A549 (cell line): ENCODE measurements at regions not wholly inside any gene's neighbourhood (a gene's known extent, or its start where the extent isn't known, plus 50 kb on each side); places are given as distances from the start of the nearest gene placed in this dataset.

Experiments used
- CBX2 ChIP-seq: fragments of 200-600 bp; sonication (generic); IDR thresholded peaks from 2 replicates; pipeline ENCODE4 v1.6.1; 2016; ENCODE audit warnings: low read depth, mild to moderate bottlenecking, borderline replicate concordance
- CEBPB ChIP-seq, 2 experiments: fragments of >200 bp in 1 of 2; sonication (Bioruptor Twin) in 1 of 2; formaldehyde crosslinking in 1 of 2; IDR thresholded peaks; 2 replicates each; pipeline ENCODE4 v1.6.1; 2012 to 2016
- CTCF ChIP-seq: fragments of >200 bp; sonication (Bioruptor Twin); formaldehyde crosslinking; IDR thresholded peaks from 3 replicates; pipeline ENCODE4 v1.5.1; 2016
- EHMT2 ChIP-seq: fragments of 200-600 bp; sonication (generic); IDR thresholded peaks from 2 replicates; pipeline ENCODE4 v1.6.1; 2016; ENCODE audit warnings: antibody characterized with exemption, low read depth, mild to moderate bottlenecking, moderate library complexity
- EP300 ChIP-seq, 2 experiments: fragments of >200 bp; sonication (Bioruptor Twin); formaldehyde crosslinking; IDR thresholded peaks; 2 replicates in 1 of 2; 3 replicates in 1 of 2; pipeline ENCODE4 v1.6.1; 2016 to 2017
- KDM5A ChIP-seq: fragments of 200-600 bp; sonication (generic); IDR thresholded peaks from 2 replicates; pipeline ENCODE4 v1.6.1; 2016; ENCODE audit warnings: antibody characterized with exemption, mild to moderate bottlenecking
- MAFK ChIP-seq: fragments of 450-650 bp; IDR thresholded peaks from 2 replicates; pipeline ENCODE4 v1.6.1; 2014; ENCODE audit not compliant: partially characterized antibody
- MAZ ChIP-seq: fragments of 150-350 bp; IDR thresholded peaks from 2 replicates; pipeline ENCODE4 v1.6.1; 2014; ENCODE audit warnings: antibody characterized with exemption, low read depth, low read length, borderline replicate concordance
- PBX3 ChIP-seq: IDR thresholded peaks from 2 replicates; pipeline ENCODE4 v1.6.1; 2012
- PHF8 ChIP-seq: fragments of 200-600 bp; sonication (generic); IDR thresholded peaks from 2 replicates; pipeline ENCODE4 v1.6.1; 2016; ENCODE audit warnings: low read depth, mild to moderate bottlenecking, antibody characterized with exemption, moderate library complexity, borderline replicate concordance
- POLR2A ChIP-seq: IDR thresholded peaks from 2 replicates; pipeline ENCODE4 v1.6.1; 2012; ENCODE audit warnings: mild to moderate bottlenecking, low read length
- RAD21 ChIP-seq, 2 experiments: fragments of >200 bp in 1 of 2; sonication (Bioruptor Twin) in 1 of 2; formaldehyde crosslinking in 1 of 2; IDR thresholded peaks in 1 of 2; conservative IDR thresholded peaks in 1 of 2; 2 replicates in 1 of 2; 3 replicates in 1 of 2; pipeline ENCODE4 v1.6.1; 2012 to 2018; ENCODE audit warnings: inconsistent platforms in 1 of 2
- RCOR1 ChIP-seq: fragments of 150-350 bp; IDR thresholded peaks from 2 replicates; pipeline ENCODE4 v1.6.1; 2014; ENCODE audit warnings: antibody characterized with exemption, low read length, low read depth
- SMC3 ChIP-seq: fragments of >200 bp; sonication (Bioruptor Twin); formaldehyde crosslinking; IDR thresholded peaks from 3 replicates; pipeline ENCODE4 v1.6.1; 2018; ENCODE audit warnings: inconsistent platforms

- TF ChIP-seq CTCF (no peak), EHMT2 (no peak), POLR2A (no peak), CBX2 (no peak), RAD21 (conservative IDR thresholded peaks at IDR 0.05 in 1 of 2, IDR thresholded peaks at IDR 0.05 in 1 of 2) (no peak), MAZ (no peak), PBX3 (no peak), MAFK (no peak), PHF8 (no peak), RCOR1 (no peak), KDM5A (no peak), SMC3 (no peak), EP300 (IDR thresholded peaks at IDR 0.05) (no peak), CEBPB (IDR thresholded peaks at IDR 0.05) (no peak)
Observed at GRCh38 chr9:108476574-108476973, 379.2 kb downstream of the ACTL7B start.
